GM23338 (cell line): ENCODE measurements at regions not wholly inside any gene's neighbourhood (a gene's known extent, or its start where the extent isn't known, plus 50 kb on each side); places are given as distances from the start of the nearest gene placed in this dataset.

Experiments used
- ATAC-seq: fragments of 200-7000 bp; cut with Tn5 transposase; 3 replicates; pipeline ENCODE4 v1.9.1; 2020
- DNase-seq: peaks from one replicate; pipeline ENCODE4 v3.0.0-alpha.2; 2015; ENCODE audit warnings: low spot score
- H2AFZ ChIP-seq: fragments of 200-600 bp; sonication (generic); 2 replicates; pipeline ENCODE4 v1.8.0; 2016; ENCODE audit warnings: antibody characterized with exemption, mild to moderate bottlenecking, moderate library complexity
- H3F3A ChIP-seq: fragments of 200-600 bp; sonication (generic); replicated peaks from 2 replicates; pipeline ENCODE4 v1.8.0; 2017; ENCODE audit warnings: antibody characterized with exemption, mixed run types, low read depth
- H3K27ac ChIP-seq: fragments of 200-600 bp; sonication (generic); 2 replicates; pipeline ENCODE4 v1.6.1; 2016; ENCODE audit warnings: low read depth
- H3K27me3 ChIP-seq: fragments of 200-600 bp; sonication (generic); 2 replicates; pipeline ENCODE4 v1.8.0; 2016; ENCODE audit warnings: mild to moderate bottlenecking, mixed run types, moderate library complexity; ENCODE audit not compliant: insufficient read depth
- H3K36me3 ChIP-seq: fragments of 200-600 bp; sonication (generic); 2 replicates; pipeline ENCODE4 v1.8.0; 2016; ENCODE audit warnings: mild to moderate bottlenecking; ENCODE audit not compliant: insufficient read depth
- H3K4me1 ChIP-seq: fragments of 200-600 bp; sonication (generic); 2 replicates; pipeline ENCODE4 v1.8.0; 2016; ENCODE audit warnings: mild to moderate bottlenecking, moderate library complexity; ENCODE audit not compliant: insufficient read depth
- H3K4me2 ChIP-seq: fragments of 200-600 bp; sonication (generic); 2 replicates; pipeline ENCODE4 v1.7.1; 2017; ENCODE audit warnings: mixed run types
- H3K4me3 ChIP-seq: fragments of 200-600 bp; sonication (generic); 2 replicates; pipeline ENCODE4 v1.6.1; 2016; ENCODE audit warnings: mixed run types
- H3K79me2 ChIP-seq: fragments of 200-600 bp; sonication (generic); replicated peaks from 2 replicates; pipeline ENCODE4 v1.8.0; 2017; ENCODE audit warnings: mild to moderate bottlenecking; ENCODE audit not compliant: insufficient read depth
- H3K9me2 ChIP-seq: fragments of 200-600 bp; sonication (generic); 2 replicates; pipeline ENCODE4 v1.8.0; 2017; ENCODE audit not compliant: insufficient read depth
- H4K20me1 ChIP-seq: fragments of 200-600 bp; sonication (generic); replicated peaks from 2 replicates; pipeline ENCODE4 v1.8.0; 2017; ENCODE audit warnings: mild to moderate bottlenecking; ENCODE audit not compliant: insufficient read depth
- H3K27ac Mint-ChIP-seq: 2 replicates; pipeline ENCODE4 v1.8.0; 2020; ENCODE audit warnings: inconsistent platforms, mild to moderate bottlenecking, moderate library complexity, mixed read lengths
- H3K27me3 Mint-ChIP-seq: 3 replicates; pipeline ENCODE4 v1.8.0; 2022; ENCODE audit warnings: low read depth, mild to moderate bottlenecking, moderate library complexity, mixed read lengths, inconsistent platforms; ENCODE audit not compliant: insufficient read depth, poor library complexity
- H3K36me3 Mint-ChIP-seq: 3 replicates; pipeline ENCODE4 v1.8.0; 2021; ENCODE audit warnings: low read depth, mild to moderate bottlenecking, inconsistent platforms, moderate library complexity, mixed read lengths
- H3K4me1 Mint-ChIP-seq: 3 replicates; pipeline ENCODE4 v1.8.0; 2020; ENCODE audit warnings: mild to moderate bottlenecking, inconsistent platforms, mixed read lengths
- H3K4me3 Mint-ChIP-seq: 3 replicates; pipeline ENCODE4 v1.8.0; 2021; ENCODE audit warnings: moderate library complexity, mild to moderate bottlenecking, inconsistent platforms, mixed read lengths
- H3K9me3 Mint-ChIP-seq: 3 replicates; pipeline ENCODE4 v1.8.0; 2020; ENCODE audit warnings: moderate library complexity, mild to moderate bottlenecking, inconsistent platforms, mixed read lengths
- CREB1 ChIP-seq: fragments of 250-450 bp; sonication (Bioruptor Pico); IDR thresholded peaks from 2 replicates; pipeline ENCODE4 v1.5.0; 2020; ENCODE audit warnings: low read depth, mild to moderate bottlenecking, moderate library complexity
- TF ChIP-seq, protein P1 (sequence below): IDR thresholded peaks from one replicate; pipeline ENCODE4 v1.6.1; 2018; ENCODE audit warnings: antibody characterized with exemption; ENCODE audit not compliant: unreplicated experiment
- TF ChIP-seq, protein P2 (sequence below), 2 experiments: fragments of 200-600 bp in 1 of 2; sonication (generic) in 1 of 2; conservative IDR thresholded peaks; 2 replicates each; pipeline versions ENCODE4 v1.5.1 to v1.6.1; 2016 to 2017; ENCODE audit warnings: antibody characterized with exemption in 2 of 2, low read depth in 2 of 2, mild to moderate bottlenecking in 2 of 2, moderate library complexity in 1 of 2

- Histone ChIP-seq H3K9me2 (no peaks in the 10 kb centered on the region), H3K4me3 (no peak overlapping the region), H4K20me1 (no peaks in the 10 kb centered on the region), H2AFZ (no peak overlapping the region), H3K4me2 (no peak overlapping the region), H3K36me3 (peaks cover 9% of the 10 kb centered on the region), H3K27ac (no peak overlapping the region), H3K79me2 (no peaks in the 10 kb centered on the region), H3K27me3 (no peaks in the 10 kb centered on the region), H3K4me1 (no peaks in the 10 kb centered on the region), H3F3A (no peaks in the 10 kb centered on the region)
- H3K4me3 Mint-ChIP-seq, result no peak overlapping the region
- H3K4me1 Mint-ChIP-seq, result no peaks in the 10 kb centered on the region
- H3K36me3 Mint-ChIP-seq, result peaks cover 39% of the 10 kb centered on the region
- H3K27me3 Mint-ChIP-seq, result peaks cover 2% of the 10 kb centered on the region
- DNase-seq, result no peak
- TF ChIP-seq, protein P1, sequence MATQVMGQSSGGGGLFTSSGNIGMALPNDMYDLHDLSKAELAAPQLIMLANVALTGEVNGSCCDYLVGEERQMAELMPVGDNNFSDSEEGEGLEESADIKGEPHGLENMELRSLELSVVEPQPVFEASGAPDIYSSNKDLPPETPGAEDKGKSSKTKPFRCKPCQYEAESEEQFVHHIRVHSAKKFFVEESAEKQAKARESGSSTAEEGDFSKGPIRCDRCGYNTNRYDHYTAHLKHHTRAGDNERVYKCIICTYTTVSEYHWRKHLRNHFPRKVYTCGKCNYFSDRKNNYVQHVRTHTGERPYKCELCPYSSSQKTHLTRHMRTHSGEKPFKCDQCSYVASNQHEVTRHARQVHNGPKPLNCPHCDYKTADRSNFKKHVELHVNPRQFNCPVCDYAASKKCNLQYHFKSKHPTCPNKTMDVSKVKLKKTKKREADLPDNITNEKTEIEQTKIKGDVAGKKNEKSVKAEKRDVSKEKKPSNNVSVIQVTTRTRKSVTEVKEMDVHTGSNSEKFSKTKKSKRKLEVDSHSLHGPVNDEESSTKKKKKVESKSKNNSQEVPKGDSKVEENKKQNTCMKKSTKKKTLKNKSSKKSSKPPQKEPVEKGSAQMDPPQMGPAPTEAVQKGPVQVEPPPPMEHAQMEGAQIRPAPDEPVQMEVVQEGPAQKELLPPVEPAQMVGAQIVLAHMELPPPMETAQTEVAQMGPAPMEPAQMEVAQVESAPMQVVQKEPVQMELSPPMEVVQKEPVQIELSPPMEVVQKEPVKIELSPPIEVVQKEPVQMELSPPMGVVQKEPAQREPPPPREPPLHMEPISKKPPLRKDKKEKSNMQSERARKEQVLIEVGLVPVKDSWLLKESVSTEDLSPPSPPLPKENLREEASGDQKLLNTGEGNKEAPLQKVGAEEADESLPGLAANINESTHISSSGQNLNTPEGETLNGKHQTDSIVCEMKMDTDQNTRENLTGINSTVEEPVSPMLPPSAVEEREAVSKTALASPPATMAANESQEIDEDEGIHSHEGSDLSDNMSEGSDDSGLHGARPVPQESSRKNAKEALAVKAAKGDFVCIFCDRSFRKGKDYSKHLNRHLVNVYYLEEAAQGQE, result no peak
- TF ChIP-seq, protein P2, sequence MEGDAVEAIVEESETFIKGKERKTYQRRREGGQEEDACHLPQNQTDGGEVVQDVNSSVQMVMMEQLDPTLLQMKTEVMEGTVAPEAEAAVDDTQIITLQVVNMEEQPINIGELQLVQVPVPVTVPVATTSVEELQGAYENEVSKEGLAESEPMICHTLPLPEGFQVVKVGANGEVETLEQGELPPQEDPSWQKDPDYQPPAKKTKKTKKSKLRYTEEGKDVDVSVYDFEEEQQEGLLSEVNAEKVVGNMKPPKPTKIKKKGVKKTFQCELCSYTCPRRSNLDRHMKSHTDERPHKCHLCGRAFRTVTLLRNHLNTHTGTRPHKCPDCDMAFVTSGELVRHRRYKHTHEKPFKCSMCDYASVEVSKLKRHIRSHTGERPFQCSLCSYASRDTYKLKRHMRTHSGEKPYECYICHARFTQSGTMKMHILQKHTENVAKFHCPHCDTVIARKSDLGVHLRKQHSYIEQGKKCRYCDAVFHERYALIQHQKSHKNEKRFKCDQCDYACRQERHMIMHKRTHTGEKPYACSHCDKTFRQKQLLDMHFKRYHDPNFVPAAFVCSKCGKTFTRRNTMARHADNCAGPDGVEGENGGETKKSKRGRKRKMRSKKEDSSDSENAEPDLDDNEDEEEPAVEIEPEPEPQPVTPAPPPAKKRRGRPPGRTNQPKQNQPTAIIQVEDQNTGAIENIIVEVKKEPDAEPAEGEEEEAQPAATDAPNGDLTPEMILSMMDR (conservative IDR thresholded peaks at IDR 0.05; ENCODE audit: low read depth in 2 of 2), result no peak
- H3K9me3 Mint-ChIP-seq, result peaks cover 37% of the 10 kb centered on the region
- H3K27ac Mint-ChIP-seq, result no peak overlapping the region
- no peak for ATAC-seq
Measured at GRCh38 chr10:10156917-10157600, 860.6 kb upstream of the CELF2 start.

DNA sequence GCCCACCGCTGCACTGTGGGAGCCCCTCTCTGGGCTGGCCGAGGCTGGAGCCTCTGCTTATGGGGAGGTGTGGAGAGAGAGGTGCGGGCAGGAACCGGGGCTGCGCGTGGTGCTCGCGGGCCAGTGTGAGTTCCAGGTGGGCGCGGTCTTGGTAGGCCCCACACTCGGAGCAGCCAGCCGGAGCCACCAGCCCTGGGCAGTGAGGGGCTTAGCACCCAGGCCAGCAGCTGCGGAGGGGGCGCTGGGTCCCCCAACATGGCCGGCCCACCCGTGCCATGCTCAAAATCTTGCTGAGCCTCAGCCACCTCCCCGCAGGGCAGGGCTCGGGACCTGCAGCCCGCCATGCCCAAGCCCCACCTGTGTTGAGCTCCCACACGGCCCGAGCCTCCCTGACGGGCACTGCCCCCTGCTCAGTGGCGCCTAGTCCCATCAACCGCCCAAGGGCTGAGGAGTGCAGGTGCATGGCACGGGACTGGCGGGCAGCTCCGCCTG lies 856.8 kb upstream of the CELF2 start:
- Mint-ChIP-seq H3K4me3 (no peak overlapping the region), H3K9me3 (peaks cover 57% of the 10 kb centered on the region), H3K4me1 (peaks cover 17% of the 10 kb centered on the region), H3K36me3 (peaks cover 56% of the 10 kb centered on the region), H3K27me3 (peaks cover 2% of the 10 kb centered on the region), H3K27ac (no peak overlapping the region)
- Histone ChIP-seq H3K27me3 (no peaks in the 10 kb centered on the region), H3F3A (no peaks in the 10 kb centered on the region), H3K79me2 (no peaks in the 10 kb centered on the region), H3K4me1 (peaks cover 10% of the 10 kb centered on the region), H4K20me1 (no peaks in the 10 kb centered on the region), H2AFZ (no peak overlapping the region), H3K9me2 (no peaks in the 10 kb centered on the region), H3K4me3 (no peak overlapping the region), H3K4me2 (no peak overlapping the region), H3K36me3 (peaks cover 9% of the 10 kb centered on the region), H3K27ac (no peak overlapping the region)
- ATAC-seq (no peak), DNase-seq (no peak)
- TF ChIP-seq, protein P1, result no peak
- TF ChIP-seq, protein P2 (conservative IDR thresholded peaks at IDR 0.05; ENCODE audit: low read depth in 2 of 2), result no peak
- no peak for TF ChIP-seq CREB1 (CRISPR knock-in tag)
